IMR-90 (cell line): ENCODE measurements at regions not wholly inside any gene's neighbourhood (a gene's known extent, or its start where the extent isn't known, plus 50 kb on each side); places are given as distances from the start of the nearest gene placed in this dataset.

ENCODE experiments used
- MAZ ChIP-seq: IDR thresholded peaks from 2 replicates; pipeline ENCODE4 v1.6.1; 2012; ENCODE audit warnings: low read depth, mild to moderate bottlenecking, low read length, improper control_type of control experiment, moderate library complexity, borderline replicate concordance
- POLR2A ChIP-seq: IDR thresholded peaks from 2 replicates; pipeline ENCODE4 v1.6.1; 2012; ENCODE audit warnings: mild to moderate bottlenecking, low read depth, low read length
- RAD21 ChIP-seq: IDR thresholded peaks from 2 replicates; pipeline ENCODE4 v1.6.1; 2012; ENCODE audit warnings: low read length, improper control_type of control experiment
- TF ChIP-seq, protein P1 (sequence below): conservative IDR thresholded peaks from 2 replicates; pipeline ENCODE4 v1.5.1; 2012; ENCODE audit warnings: mild to moderate bottlenecking, low read depth, low read length, improper control_type of control experiment

- TF ChIP-seq, protein P1, sequence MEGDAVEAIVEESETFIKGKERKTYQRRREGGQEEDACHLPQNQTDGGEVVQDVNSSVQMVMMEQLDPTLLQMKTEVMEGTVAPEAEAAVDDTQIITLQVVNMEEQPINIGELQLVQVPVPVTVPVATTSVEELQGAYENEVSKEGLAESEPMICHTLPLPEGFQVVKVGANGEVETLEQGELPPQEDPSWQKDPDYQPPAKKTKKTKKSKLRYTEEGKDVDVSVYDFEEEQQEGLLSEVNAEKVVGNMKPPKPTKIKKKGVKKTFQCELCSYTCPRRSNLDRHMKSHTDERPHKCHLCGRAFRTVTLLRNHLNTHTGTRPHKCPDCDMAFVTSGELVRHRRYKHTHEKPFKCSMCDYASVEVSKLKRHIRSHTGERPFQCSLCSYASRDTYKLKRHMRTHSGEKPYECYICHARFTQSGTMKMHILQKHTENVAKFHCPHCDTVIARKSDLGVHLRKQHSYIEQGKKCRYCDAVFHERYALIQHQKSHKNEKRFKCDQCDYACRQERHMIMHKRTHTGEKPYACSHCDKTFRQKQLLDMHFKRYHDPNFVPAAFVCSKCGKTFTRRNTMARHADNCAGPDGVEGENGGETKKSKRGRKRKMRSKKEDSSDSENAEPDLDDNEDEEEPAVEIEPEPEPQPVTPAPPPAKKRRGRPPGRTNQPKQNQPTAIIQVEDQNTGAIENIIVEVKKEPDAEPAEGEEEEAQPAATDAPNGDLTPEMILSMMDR = no peak
- TF ChIP-seq RAD21 = no peak
- TF ChIP-seq POLR2A = no peak
- no peak for TF ChIP-seq MAZ
These were observed 60.8 kb upstream of the MED9 start for GRCh38 chr17:17416007-17416399.
